ENCODE measurements at regions not wholly inside any gene's neighbourhood (a gene's known extent, or its start where the extent isn't known, plus 50 kb on each side); places are given as distances from the start of the nearest gene placed in this dataset.

- TF ChIP-seq CREB1 (CRISPR knock-in tag; IDR thresholded peaks at IDR 0.05) (no peak), PRDM15 (CRISPR knock-in tag; IDR thresholded peaks at IDR 0.05) (no peak), NFE2L1 (CRISPR knock-in tag; IDR thresholded peaks at IDR 0.05) (no peak), NR2C2 (CRISPR knock-in tag; IDR thresholded peaks at IDR 0.05) (no peak), RELA (CRISPR knock-in tag; IDR thresholded peaks at IDR 0.05; ENCODE audit: borderline replicate concordance) (no peak), GTF2I (CRISPR knock-in tag; conservative IDR thresholded peaks at IDR 0.05) (no peak)
Observed at GRCh38 chr18:2304378-2305175, 266.7 kb downstream of the METTL4 start (continued).

GRCh38 chr18:2306606-2307005, 264.7 kb downstream of the METTL4 start:
- TF ChIP-seq ESRRA (CRISPR knock-in tag; IDR thresholded peaks at IDR 0.05; ENCODE audit: borderline replicate concordance) (no peak), GABPB1 (CRISPR knock-in tag; IDR thresholded peaks at IDR 0.05) (no peak), PRDM15 (CRISPR knock-in tag; IDR thresholded peaks at IDR 0.05) (no peak), ZNF219 (CRISPR knock-in tag; IDR thresholded peaks at IDR 0.05; ENCODE audit: borderline replicate concordance) (no peak)
- DNase-seq (ENCODE audit: low spot score) (no peak), ATAC-seq (no peak)
- ChIA-PET POLR2A (no interaction called here), CTCF (no interaction called here)
- Mint-ChIP-seq H3K9me3 (peaks cover 11% of the 10 kb centered on the region), H3K4me3 (no peak overlapping the region), H3K27me3 (ENCODE audit: low read depth) (peaks cover 3% of the 10 kb centered on the region; the same call in 1 of the 2 replicates), H3K27ac (no peak overlapping the region), H3K36me3 (0 out of 2 replicates have a peak, but pooled peaks cover 3% of the 10 kb centered on the region), H3K4me1 (peaks cover 10% of the 10 kb centered on the region)

- Mint-ChIP-seq H3K27ac (no peak overlapping the region), H3K9me3 (peaks cover 19% of the 10 kb centered on the region), H3K36me3 (peaks cover 5% of the 10 kb centered on the region; the same call in 1 of the 2 replicates), H3K4me3 (no peak overlapping the region), H3K27me3 (ENCODE audit: low read depth) (peaks cover 3% of the 10 kb centered on the region; the same call in 1 of the 2 replicates), H3K4me1 (peaks cover 10% of the 10 kb centered on the region)
- POLR2A ChIA-PET: no interaction called here
- peak; percentile 65 for ATAC-seq
- CTCF ChIA-PET: no interaction called here
- DNase-seq (ENCODE audit: low spot score): peak; percentile 11
- TF ChIP-seq NR3C1 (CRISPR knock-in tag; conservative IDR thresholded peaks at IDR 0.05; ENCODE audit: low read depth) (no peak), ZNF512 (CRISPR knock-in tag; IDR thresholded peaks at IDR 0.05; ENCODE audit: borderline replicate concordance) (no peak), ATF2 (CRISPR knock-in tag; IDR thresholded peaks at IDR 0.05; ENCODE audit: borderline replicate concordance, low read depth) (no peak), TCF7 (CRISPR knock-in tag; IDR thresholded peaks at IDR 0.05; ENCODE audit: low read depth) (no peak), MAX (CRISPR knock-in tag; IDR thresholded peaks at IDR 0.05) (no peak), ZNF138 (CRISPR knock-in tag; conservative IDR thresholded peaks at IDR 0.05) (no peak), SP1 (CRISPR knock-in tag; conservative IDR thresholded peaks at IDR 0.05) (no peak), JAZF1 (CRISPR knock-in tag; IDR thresholded peaks at IDR 0.05) (no peak), NFYB (CRISPR knock-in tag; conservative IDR thresholded peaks at IDR 0.05; ENCODE audit: low read depth) (no peak)
Observed at GRCh38 chr18:2310886-2311285, 260.4 kb downstream of the METTL4 start.

Measured in WTC11 (cell line).